GM18498 (cell line): ENCODE measurements at regions not wholly inside any gene's neighbourhood (a gene's known extent, or its start where the extent isn't known, plus 50 kb on each side); places are given as distances from the start of the nearest gene placed in this dataset.

Experiments
- ATAC-seq: cut with Tn5 transposase; IDR thresholded peaks from one replicate; pipeline ENCODE4 v1.9.1; 2021; ENCODE audit warnings: mild to moderate bottlenecking, moderate library complexity; ENCODE audit not compliant: unreplicated experiment

DNA sequence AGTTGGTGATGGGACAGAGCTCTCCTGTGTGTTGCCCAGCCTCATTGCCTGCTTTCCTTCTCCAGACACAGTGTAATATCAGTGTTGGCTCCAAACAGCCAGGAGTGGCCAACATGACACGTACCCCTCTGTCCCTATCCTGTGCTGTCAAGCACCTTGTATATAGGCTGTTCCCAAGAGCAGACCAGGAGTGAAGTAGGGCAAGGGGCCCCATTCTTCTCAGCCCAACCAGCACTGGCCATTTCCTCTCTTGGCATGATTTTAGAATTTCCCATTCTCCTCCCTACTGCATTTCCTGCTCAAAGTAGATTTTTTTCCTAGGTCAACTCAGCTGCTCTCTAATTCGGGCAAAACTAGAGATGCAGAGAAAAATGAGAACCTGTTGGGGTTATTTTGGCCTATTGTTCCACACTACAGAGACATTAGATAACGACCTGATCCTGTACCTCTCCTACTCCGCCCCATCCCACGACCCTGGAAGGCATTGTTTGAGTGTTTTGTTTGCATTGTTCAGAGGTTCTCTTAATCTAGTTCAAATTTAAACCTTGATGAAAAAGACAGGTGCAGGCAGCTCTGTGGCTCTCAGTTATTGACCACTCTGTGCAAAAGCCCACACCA, 95.6 kb downstream of the RASSF10 start:
- no peak for ATAC-seq

DNA sequence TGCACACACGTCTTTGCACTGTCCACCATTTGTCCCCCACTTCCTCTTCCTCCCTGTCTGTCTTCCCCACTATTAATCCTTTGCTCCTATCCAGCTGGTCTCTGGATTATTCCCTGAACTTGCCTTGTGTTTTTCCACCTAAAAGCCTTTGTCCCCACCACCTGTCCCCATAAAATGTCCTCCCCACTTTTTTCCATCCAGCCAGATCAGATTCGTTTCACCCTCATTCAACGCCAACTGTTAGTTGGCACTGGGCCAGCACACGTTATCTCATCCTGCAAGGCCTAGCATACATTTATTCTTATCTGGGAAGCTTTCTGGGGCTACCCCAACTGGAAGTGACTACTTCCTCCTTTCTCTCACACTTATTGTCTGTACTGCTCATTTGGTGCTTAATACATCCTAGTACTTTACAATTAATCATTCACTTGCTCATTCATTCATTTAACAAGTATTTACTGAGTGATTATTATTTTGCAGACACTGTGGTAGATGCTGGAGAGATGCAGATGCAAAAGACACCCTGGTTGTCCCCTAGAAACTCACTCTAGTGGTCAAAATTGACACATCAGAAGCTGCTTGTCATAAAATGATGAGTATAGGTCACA, 96.2 kb downstream of the RASSF10 start:
- peak; percentile 55 for ATAC-seq

DNA sequence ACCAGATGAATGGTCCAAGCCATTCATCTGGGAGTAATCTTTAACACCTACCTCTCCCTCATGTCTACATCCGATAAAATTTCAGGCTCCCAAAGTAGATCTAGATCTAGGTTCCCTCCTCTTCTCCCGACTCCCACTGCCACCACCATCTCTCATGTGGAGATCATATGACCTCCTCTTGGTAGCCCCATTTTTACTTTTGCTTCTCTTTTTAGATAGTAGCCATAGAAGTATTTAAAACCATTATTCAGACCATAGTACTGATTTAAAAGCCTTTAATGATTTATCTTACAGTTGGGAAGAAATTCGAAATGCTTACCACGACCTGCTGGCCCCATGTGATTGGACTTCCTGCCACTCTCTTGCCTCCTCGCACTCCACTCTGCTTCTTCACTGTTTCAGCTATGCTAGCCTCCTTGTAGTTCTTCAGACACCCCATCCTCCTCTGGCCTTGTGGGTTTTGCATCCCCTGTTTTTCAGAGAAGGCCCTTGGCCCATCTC, 98.5 kb downstream of the RASSF10 start:
- no peak for ATAC-seq

DNA sequence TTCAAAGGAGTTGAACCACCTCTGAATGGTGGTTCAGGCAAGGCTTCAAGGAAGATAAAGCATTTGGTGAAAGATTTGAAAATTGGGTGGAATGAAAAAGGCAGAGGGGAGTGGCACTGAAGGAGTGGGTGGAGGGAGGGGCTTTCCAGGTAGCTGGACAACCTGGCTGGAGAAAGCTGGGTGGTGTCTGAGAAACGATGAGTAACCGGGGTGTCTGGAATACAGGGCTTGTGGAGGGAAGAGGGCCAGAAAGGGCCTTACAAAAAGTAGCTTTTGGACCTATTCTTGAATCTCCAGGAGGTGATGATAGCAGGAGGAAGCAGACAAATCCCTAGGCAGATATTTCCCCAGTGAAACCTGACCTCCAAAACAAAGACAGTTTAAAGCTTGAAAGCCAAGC, 99.3 kb downstream of the RASSF10 start:
- ATAC-seq, result no peak

DNA sequence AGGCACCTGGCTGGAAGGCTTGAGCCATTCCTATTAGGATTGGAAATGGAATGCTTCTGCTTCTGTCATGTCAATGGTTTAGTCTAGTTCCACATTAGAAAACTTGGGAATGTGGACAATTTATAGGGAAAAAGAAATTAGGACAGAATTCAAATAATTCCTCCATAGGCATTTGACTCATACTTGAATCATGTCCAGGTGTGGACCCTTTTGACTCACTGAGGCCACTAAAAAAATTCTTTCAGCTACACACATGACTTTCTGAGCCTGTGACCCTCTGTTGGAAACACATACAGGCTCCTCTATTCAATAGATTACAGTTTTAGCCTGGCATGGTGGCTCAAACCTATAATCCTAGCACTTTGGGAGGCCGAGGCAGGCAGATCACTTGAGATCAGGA, 100.5 kb downstream of the RASSF10 start:
- no peak for ATAC-seq

DNA sequence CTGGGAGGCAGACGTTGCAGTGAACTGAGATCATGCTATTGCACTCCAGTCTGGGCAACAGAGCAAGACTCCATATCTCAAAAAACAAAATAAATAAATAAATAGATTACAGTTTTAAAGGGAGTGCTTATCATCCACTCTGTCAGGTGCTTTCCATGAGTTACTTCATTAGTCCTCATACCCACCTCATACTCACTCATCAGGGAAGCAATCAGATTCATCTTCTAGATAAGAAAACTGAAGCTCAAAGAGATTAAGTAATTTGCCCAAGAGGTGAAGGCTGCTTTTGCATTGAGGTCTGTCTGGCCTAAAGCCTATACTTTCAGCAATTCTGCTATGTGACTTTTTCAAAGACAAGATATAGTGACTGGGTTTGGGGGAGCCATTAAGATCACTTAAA, 101.0 kb downstream of the RASSF10 start:
- ATAC-seq, result no peak

DNA sequence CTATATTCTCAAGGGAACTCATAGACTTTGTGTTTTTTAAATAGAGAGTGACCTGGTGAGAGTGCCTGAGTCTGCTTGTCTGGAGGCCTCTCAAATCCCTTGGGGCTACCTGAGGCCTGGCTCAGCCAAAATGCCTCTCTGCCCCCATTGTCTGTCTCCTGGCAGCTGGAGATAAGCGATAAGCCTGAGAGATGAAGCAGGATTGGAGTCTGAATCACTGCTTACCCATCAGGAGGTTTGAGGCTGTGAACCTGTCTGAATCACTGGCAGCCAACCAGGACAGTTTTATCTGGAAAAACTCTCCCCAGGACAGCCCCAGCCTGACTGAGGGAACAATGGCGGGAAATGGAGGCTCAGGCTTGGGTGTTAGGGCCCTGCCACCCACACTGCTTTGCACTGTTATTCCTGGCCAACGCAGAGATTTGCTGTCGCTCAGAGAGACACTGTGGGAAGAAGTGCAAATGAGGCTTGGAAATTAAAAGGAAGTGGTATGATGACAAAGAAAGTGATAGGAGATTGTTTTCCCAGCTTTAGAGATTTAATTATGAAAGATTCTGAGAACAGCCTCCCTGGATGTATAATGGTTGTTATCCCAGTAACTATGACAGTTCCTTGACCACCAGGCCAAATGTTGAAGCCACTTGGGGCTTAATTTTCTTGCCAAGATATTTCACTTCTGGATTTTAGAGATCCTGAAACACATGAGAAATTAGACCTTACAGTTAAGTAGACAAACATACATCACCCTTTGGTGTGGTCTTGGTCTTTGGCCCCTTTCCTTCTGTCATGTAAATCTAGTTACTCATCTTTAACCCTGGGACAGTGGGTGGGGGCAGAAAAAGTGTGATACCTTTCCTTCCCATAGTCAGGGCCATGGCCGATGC, 102.1 kb downstream of the RASSF10 start:
- no peak for ATAC-seq

DNA sequence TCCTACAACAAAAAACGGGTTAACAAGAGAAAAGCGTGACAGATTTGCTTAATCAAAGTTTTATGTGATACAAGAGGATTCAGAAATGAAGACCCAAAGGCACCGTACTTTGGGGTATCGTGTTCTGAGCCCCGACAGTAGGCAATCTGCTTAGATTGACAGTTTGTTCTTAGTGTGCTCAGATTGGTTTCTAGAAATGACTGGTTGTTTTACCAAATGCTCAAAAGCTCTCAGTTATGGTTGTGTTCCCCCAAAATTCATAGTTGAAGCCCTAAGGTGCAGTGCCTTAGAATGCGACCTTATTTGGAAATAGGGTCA, 102.7 kb downstream of the RASSF10 start:
- ATAC-seq, result no peak

DNA sequence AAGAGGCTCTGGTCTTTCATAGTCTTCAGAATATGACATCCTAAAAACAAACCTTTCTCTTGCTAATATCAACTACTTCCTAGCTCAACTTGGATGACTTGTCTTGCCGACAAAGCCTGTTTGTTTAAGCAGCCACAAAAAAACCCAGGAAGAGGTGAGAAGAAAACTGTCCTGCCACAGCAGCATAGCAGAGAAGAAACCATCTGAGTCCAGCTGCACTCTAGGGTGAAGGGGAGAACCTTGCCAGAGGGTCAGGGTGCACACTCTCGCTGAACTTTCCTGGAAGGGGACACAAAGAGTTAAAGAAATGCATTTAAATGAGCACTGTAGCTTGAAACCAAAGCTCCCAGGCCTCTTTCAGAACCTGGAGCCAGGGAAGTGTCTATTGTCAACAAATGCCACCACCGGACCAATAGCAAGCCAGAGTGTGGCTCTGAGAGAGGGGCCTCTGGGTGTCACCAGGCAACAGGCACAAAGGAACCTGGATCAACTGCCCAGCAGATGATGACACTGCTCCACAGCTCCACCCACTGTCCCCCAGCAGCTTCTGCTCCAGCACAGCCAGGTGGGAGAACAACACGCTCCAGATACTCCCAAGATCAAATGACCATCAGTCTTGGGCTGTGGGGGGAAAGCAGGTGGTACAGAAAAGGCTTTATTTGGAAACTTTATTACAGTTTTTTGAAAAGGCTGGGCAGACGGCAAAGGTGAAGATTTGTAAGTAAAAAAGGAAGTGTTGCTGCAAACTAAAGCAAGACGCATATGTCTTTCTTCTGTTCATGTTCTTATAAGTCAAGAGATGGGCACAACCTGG, 105.7 kb downstream of the RASSF10 start:
- peak; percentile 73 for ATAC-seq

DNA sequence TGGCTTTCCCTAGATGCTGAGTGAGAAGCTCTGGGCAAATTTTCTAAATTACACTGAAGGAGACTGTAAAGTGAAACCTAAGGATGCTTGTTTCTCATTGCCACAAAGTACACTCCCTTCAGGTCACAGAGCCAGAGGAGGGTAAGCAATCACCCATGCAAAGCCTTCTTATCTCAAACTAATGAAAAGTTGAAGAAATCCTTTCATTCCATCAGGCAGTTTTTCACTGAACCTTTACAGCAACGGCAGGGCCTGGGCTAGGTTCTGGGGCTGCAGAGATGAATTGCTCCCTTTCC, 106.2 kb downstream of the RASSF10 start:
- ATAC-seq, result no peak

DNA sequence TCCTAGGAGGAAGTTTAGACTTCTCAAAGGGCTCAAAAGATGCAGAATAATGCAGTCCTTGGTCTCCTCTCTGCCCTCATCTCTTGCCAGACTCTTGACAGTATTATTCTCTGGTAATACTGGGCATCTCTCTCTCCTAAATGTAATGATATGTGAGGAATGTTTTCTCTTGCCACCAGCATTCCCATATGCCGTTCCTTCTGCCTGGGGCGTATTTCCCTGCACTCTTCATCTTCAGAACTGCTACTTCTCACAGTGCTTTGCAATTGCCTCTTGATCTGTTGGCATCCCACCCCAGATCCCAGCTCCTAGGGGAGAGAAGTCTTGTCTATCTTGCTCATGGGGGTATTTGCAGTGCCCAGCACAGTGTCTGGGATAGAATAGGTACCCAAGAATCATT, 107.4 kb downstream of the RASSF10 start:
- ATAC-seq, result no peak

DNA sequence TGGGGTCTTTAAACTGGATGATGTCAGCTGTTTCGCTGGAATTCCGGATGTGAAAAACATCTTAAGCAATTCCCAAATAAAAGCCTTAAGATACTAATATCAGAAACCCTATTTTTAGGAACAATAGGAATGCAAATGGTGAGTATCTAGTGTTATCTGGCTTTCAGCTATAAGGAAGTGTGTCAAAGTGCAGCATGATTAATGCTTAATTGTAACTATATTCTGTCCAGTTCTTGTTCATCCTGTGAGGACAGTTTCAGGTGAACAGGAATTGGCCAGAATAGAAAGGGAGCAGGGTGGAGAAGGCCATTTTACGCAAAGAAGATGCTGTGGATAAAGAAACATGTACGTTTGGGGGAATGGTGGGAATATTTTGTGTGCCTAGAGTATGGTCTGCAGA, 108.2 kb downstream of the RASSF10 start:
- ATAC-seq, result no peak

DNA sequence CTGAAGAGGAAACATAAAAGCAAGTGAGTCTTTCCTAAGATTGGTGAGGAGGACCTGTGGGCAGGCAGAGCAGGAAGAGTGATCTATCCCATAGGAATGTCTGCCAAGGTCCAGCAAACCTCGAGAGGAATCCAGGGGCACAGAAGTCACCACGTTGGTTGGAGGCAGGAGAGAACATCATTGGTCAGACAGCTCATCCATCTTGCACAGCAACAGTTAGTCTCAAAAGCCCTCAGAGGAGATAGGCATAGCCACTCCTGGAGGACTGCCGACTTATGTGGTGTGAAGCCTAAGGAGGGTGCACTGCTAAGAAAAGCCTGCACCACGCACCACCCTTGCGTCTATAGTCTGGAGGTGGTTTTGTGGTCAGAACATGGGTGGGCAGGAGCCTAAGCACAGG, 109.1 kb downstream of the RASSF10 start:
- no peak for ATAC-seq

DNA sequence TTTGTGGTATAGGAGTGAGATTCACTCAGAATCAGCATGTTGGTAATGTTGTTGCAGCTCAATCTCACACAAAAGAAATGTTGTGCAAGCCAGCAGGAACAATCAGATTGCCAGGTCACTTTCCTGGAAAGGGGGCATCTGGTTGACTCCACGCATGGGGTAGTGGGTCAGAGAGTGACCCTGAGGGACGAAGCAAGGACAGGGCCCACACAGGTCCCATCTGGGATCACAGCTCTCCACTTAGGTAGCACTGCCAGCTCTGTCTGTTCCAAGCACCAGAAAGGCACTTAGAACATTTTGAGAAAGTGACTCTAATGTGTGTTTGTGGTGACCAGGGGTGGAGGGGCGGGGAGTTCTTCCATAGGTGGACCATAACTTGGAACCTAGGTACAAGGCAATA, 109.5 kb downstream of the RASSF10 start:
- no peak for ATAC-seq

DNA sequence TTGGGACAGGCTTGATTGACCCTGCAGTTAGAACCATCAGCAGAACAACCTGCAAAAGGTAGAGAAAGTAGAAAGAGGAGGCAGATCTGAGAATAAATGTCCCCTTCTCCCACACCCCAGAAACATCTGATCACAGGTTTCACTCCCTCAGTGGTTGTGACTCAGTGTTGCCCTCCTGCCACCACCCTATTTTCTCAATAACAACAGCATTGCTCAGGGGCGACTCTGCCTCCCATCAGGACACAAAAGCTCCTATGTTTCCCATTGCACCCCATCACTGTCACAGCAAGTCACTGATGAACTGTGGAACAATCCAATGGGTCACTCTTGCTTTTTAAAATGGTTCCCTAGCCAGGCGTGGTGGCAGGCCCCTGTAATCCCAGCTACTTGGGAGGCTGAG, 110.2 kb downstream of the RASSF10 start:
- ATAC-seq, result no peak

DNA sequence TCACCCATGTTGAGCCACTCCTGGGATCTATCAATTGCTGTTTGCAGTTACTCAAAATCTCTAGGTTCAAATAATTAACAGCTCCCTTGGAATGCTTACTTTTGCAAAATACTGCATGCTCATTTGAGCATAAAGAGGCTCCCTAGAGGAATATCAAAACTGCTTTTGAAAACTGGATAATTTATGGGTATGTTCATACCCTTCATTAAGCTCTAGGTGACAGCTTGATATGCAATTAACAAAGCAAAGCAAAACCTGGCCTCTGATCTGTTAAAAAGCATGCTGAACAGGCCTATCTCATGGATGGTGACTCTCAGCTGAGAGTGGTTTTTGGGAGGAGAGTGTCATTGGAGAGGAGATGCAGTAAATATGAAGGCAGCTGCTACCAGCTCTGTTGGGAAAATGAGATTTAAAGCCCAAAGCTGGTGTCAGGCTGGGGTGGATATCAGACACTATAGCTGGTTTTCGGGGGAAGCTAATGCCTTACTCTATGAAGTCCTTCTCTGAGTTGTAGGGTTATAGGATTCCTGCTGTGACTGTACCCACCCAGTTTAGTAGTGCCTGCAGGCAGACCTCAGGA, 110.9 kb downstream of the RASSF10 start:
- no peak for ATAC-seq

DNA sequence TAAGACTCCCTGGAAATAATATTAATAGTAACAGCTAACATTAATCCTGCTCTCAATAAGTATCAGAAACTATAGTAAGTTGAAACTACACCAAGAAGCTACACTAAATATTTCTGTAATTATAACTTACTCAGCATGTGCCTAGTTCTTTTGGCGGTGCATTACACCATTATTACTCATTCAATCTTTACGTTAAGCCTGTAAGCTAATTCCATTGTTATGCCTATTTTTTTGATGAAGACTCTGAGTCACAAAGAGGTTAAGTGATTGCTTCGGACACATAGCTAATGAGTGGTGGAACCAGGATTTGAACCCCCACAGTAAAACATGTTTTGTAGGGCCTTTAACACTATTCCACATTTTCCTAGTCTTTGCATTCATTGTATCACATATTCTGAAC, 111.6 kb downstream of the RASSF10 start:
- ATAC-seq, result no peak

DNA sequence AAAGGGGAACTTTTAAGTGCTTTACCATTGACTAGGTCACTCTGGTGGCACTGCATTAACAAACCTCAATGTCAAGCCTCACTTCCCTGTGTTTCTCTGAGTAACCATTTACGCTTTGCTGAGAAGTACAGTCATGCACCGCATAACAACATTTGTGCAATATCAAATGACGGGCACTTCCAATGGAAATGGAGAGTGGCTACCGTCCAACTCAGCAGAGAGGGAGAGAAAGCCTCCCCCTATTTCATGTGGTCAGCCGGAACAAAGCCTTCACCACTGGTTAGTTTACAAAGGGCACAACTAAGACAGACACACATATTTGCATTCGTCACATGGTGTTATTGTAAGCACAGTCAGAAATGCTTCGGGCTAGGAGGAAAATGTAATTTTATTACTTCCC, 117.3 kb downstream of the RASSF10 start:
- ATAC-seq, result no peak

DNA sequence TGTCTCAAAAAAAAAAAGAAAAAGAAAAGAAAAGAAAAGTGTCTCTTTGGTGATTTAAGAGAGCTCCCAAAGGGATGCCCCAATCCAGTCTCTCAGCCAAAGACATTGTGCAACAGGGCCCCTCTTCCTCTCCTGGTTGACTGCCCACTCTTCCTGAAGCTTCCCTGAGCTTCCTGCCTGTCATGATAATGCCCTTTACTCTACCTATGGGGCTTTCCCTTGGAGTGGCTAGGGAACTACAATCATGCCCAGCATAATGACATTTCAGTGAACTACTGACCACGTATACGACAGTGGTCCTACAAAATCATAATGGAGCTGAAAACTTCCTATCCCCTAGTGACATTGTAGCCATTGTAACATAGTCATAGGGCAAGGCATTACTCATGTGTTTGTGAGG, 118.0 kb downstream of the RASSF10 start:
- no peak for ATAC-seq

DNA sequence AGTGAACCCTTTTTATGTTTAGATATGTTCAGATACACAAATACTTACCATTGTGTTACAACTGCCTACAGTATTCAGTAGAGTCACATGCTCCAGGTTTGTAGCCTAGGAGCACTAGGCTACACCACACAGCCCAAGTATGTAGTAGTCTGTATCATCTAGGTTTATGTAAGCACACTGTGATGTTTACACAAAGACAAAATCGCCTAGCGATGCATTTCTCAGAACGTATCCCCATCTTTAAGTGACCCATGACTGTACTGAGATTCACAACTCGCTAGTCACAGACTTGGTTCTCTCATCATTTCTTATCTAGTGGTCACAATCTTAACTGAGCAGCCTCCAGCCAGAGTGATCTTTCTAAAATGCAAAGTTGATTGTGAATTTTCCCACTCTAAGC, 119.2 kb downstream of the RASSF10 start:
- no peak for ATAC-seq

DNA sequence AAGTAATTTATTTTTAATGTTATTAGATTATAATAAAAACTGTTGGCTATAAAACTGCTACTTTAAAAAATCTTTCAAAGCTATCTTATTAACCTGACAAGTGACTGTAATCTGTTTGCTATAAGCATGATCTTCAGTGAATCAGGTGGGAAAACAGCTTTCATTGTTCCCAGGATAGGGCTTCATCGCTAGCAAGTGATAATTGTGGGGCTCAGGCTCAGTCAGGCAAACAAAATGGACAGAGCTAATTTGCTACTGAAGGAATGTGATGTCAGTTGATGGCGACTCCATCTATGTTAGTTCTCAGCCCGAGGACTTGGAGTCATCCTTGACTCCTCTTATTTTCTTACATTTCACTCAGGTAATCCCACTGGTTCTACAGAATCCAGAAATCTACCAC, 125.0 kb downstream of the RASSF10 start:
- no peak for ATAC-seq
